NCI-H82 (cell line): ENCODE measurements at regions not wholly inside any gene's neighbourhood (a gene's known extent, or its start where the extent isn't known, plus 50 kb on each side); places are given as distances from the start of the nearest gene placed in this dataset.

Experiments used
- DNase-seq: peaks from one replicate; lab custom pipeline; 2025; lab: John Stamatoyannopoulos, UW

- DNase-seq = no peak
These were observed 56.6 kb downstream of the SPRY2 start for GRCh38 chr13:80284290-80284689.

GRCh38 chr13:80278706-80279105, 62.2 kb downstream of the SPRY2 start:
- no peak for DNase-seq

- DNase-seq = peak; percentile 5
These were observed 64.3 kb downstream of the SPRY2 start for GRCh38 chr13:80276371-80277289.

DNA sequence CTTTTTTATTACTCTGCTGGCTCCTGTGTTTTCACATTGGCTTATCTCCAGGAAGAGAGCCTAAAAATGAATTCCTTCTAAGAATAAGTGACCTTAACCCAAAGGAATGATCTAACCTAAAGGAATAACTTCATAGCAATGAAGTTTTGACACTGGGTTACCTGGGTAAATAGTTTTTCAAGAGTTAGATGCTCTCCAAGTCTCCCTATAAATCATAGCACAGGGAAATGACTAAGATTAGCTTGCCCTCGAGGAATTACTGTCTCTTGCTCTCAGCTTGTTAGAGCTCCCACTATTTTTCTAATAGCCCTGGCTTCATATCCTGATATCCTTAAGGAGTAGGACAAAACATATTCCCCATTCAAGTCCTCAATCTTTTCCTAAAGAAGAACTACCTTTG, 66.3 kb downstream of the SPRY2 start:
- no peak for DNase-seq

GRCh38 chr13:80273718-80274117, 67.2 kb downstream of the SPRY2 start:
- DNase-seq = no peak

DNA sequence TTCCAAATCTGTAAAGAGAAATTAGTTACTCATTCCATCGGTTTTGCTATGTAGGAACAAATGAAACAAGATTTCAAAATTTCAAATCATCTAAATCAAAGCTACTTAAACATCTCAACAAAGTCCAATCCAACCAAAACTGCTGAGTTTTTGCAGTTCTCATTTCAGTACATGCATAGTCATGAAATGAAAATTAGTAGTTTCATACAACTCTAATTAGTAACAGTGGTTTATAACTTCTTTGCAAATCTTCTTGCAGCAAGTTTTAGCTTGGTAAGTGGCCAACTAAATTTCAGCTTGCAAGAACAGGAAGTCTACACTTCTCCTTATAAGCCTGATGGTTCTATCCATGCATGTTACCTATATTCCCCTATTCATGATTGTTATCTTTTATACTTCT, 75.6 kb downstream of the SPRY2 start:
- no peak for DNase-seq

- DNase-seq = no peak
These were observed 77.0 kb downstream of the SPRY2 start for GRCh38 chr13:80263745-80264513.

DNA sequence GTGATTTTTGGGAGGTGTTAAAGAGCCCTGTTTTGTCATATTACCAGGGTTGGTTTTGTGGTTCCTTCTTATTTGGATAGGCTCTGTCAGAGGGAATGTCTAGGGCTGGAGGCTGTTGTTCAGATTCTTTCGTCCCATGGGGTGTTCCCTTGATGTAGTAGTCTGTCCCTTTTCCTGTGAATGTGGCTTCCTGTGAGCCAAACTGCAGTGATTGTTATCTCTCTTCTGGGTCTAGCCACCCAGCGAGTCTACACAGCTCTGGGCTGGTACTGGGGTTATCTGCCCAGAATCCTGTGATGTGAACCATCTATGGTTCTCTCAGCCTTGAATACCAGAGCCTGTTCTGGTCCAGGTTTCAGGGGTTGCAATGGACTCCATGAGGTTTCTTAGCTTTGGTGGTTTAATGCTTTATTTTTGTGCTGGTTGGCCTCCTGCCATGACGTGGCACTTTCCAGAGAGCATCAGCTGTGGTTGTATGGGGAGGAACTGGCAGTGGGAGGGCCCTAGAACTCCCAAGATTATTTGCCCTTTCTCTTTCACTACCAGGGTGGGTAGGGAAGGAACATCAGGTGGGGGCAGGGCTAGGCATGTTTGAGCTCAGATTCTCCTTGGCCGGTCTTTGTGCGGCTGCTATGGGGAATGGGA, 78.8 kb downstream of the SPRY2 start:
- DNase-seq = no peak

GRCh38 chr13:80259159-80259558, 81.8 kb downstream of the SPRY2 start:
- no peak for DNase-seq

DNA sequence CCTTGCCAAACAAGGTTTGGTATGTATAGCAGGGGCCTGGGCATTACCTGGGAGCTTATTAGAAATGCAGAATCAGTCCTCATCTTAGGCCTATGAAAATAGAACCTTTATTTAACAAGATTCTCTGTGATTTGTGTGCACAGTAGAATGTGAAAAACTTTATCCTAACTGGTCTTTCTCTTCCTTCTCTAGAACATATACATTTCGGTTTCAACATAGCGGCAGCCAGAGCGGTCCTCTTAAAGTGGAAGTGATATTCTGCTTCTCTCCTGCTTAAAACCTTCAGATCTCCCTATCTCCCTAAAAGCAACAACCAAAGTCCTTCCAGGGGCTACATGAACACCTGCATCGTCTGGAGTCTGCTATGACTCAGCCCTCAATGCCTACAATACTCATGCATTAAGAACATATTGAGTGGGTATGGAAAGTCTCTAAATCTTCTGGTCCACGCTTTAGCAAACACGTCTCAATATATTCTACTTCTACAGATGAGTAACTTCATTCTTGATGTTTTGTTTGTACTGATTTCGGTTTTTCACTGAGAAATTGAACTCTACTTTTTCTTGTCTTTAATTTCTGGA, 84.5 kb downstream of the SPRY2 start:
- no peak for DNase-seq

GRCh38 chr13:80255946-80256345, 85.0 kb downstream of the SPRY2 start:
- DNase-seq = no peak

- DNase-seq = peak; percentile 18
These were observed 89.5 kb downstream of the SPRY2 start for GRCh38 chr13:80251403-80251802.

GRCh38 chr13:80250213-80250810, 90.6 kb downstream of the SPRY2 start:
- no peak for DNase-seq

DNA sequence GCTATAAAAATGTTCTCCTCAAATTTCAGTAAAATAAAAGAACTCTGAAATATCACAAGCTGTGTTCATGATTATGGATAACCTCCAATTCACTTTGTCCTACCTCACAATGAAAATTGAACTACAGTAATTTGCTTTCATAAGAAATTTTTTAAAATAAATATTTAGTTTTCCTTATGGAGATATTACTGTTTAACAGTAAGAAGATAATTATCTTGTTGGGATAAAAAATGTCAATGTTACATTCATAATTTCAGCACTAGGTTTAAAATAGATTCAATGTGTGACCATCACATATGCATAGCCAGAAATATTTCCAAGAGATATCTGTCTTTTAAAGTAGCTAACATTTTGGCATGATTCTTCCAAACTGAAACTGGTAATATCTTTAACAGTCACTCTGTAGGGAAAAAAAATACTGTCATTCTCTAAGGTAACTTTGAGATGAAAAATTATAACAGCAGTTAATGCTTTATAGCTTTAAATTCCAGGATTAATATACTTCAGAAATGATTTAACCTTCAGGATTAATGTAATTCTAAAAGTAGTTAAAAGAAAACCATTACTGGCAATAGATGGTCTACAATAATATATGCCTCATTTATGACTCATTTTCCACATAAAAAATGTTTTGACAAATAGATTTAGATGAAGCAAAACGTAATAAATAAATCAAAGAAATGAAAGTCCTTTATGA, 91.3 kb downstream of the SPRY2 start:
- DNase-seq = no peak

GRCh38 chr13:80245162-80245733, 95.7 kb downstream of the SPRY2 start:
- DNase-seq = no peak

- DNase-seq = no peak
These were observed 96.4 kb downstream of the SPRY2 start for GRCh38 chr13:80244574-80244973.

DNA sequence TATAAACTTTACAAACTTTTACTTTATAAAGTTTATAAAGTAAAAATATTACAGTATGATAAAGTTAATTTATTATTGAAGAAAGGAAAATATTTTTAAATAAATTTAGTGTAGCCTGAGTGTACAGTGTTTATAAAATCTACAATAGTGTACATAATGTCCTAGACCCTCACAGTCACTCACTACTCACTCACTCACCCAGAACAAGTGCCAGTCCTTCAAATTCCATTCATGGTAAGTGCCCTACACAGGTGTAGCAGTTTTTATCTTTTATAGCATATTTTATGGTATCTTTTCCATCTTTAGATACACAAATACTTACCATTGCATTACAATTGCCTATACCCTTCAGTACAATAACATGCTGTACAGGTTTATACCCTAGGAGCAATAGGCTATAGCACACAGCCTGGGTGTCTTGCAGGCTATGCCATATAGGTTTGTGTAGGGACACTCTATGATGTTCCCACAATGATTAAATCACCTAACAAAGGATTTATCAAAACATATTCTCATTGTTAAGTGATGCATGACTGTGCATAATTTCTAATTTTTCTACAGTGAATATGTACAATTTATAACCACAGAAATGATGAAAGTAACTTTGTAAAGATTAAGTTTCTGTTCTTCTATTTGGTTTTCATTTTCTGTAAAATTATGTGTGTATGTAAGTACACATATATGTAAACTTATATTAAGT, 98.0 kb downstream of the SPRY2 start:
- no peak for DNase-seq

- no peak for DNase-seq
These were observed 101.2 kb downstream of the SPRY2 start for GRCh38 chr13:80239571-80240255.

DNA sequence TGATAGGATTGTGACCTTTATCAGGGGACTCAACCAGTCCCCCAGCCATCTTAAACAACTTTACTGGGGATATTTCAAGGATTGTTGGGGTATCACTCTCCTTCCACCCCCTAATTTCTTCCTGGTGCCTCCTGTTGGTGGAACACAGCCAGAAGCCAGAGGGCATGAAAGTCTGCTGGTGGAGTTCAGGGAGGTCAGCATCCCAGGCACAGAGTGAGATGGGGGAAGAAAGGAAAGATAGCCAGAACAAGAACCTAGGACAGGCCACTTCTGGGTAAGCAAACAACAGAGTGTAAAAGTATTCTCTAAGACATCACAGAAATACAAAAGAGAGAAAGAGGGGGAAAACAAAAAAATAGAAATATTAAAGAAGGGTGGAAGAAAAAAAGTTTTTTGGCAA, 101.8 kb downstream of the SPRY2 start:
- DNase-seq = no peak

DNA sequence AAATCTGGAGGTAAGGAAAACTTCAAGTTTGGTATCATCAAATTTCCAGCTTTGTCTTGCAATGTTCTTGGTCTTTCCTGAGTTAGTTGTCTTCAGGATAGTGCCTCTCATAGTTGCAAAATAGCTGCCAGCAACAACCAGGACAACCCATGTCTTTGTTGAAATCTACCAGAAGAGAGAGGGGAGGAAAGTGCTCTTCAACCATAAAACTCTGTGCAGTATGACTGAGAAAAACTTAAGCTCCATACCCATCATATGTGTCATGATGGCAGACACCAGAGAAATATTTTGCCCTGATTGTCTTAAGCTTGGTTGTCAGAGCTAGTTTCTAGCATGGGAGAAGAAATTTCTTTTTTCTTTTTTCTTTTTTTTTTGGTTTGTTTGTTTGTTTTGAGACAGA, 103.3 kb downstream of the SPRY2 start:
- no peak for DNase-seq
